Tibial artery (tissue), 4 donors: ENCODE measurements at regions not wholly inside any gene's neighbourhood (a gene's known extent, or its start where the extent isn't known, plus 50 kb on each side); places are given as distances from the start of the nearest gene placed in this dataset.

Experiments used
- DNase-seq, 2 donors: peaks; one replicate each; pipeline ENCODE4 v3.0.0-alpha.2; 2019
- H3K27ac ChIP-seq, 2 donors: fragments of 200-600 bp; sonication (generic) in 1 of 2; 1 replicate in 1 of 2; 2 replicates in 1 of 2; pipeline ENCODE4 v1.5.1; 2018 to 2019; ENCODE audit warnings: mild to moderate bottlenecking in 1 of 2
- H3K27me3 ChIP-seq, 2 donors: fragments of 200-600 bp; sonication (generic) in 1 of 2; one replicate each; pipeline versions ENCODE4 v1.5.1 to v1.6.0; 2016 to 2019
- H3K36me3 ChIP-seq, 3 donors: fragments of 200-600 bp; sonication (generic) in 2 of 3; one replicate each; pipeline ENCODE4 v1.5.1; 2016 to 2019; ENCODE audit warnings: mild to moderate bottlenecking in 2 of 3
- H3K4me1 ChIP-seq, 4 donors: fragments of 200-600 bp; sonication (generic) in 2 of 4; 1 replicate in 3 of 4; 2 replicates in 1 of 4; pipeline ENCODE4 v1.5.1; 2016 to 2019
- H3K4me3 ChIP-seq, 2 donors: fragments of 200-600 bp; sonication (generic) in 1 of 2; 1 replicate in 1 of 2; 2 replicates in 1 of 2; pipeline ENCODE4 v1.5.1; 2018 to 2019; ENCODE audit warnings: mild to moderate bottlenecking in 2 of 2
- H3K9me3 ChIP-seq, 3 donors: fragments of 200-600 bp; sonication (generic) in 1 of 3; one replicate each; pipeline ENCODE4 v1.5.1; 2016 to 2019
- CTCF ChIP-seq, 2 experiments: fragments of 200-600 bp in 1 of 2; fragments of 450-650 bp in 1 of 2; IDR thresholded peaks; one replicate each; pipeline ENCODE4 v1.5.1; 2017 to 2019; ENCODE audit warnings: antibody characterized with exemption in 2 of 2, mild to moderate bottlenecking in 1 of 2, moderate library complexity in 1 of 2
- intact Hi-C: fragments of 100-400 bp; cut with DNase I; formaldehyde crosslinking; loops from one replicate; pipeline ENCODE4 v1.15.0; 2023; ENCODE audit warnings: low total_unique reads

- H3K27ac ChIP-seq, result no peak overlapping the region
- DNase-seq, result no peak
- intact Hi-C loops, result no loop called here
Measured at GRCh38 chr20:60956194-60956593, 295.9 kb upstream of the CDH4 start.

GRCh38 chr20:60957621-60958020 is 294.4 kb upstream of the CDH4 start:
- Histone ChIP-seq H3K9me3 (no peaks in the 10 kb centered on the region), H3K4me1 (no peaks in the 10 kb centered on the region), H3K36me3 (no peaks in the 10 kb centered on the region), H3K4me3 (no peak overlapping the region), H3K27me3 (peaks cover 0 to 3% of the 10 kb centered on the region in 2 donors), H3K27ac (no peak overlapping the region)
- intact Hi-C loops, result no loop called here
- no peak for TF ChIP-seq CTCF (IDR thresholded peaks at IDR 0.05)
- DNase-seq, result no peak

More at GRCh38 chr20:60956194-60956593, 295.9 kb upstream of the CDH4 start:
- no peak for TF ChIP-seq CTCF (IDR thresholded peaks at IDR 0.05)
- no peaks in the 10 kb centered on the region for H3K36me3 ChIP-seq
- no peak overlapping the region for H3K4me3 ChIP-seq
- H3K27me3 ChIP-seq, result peaks cover 0 to 3% of the 10 kb centered on the region in 2 donors
- H3K9me3 ChIP-seq, result no peaks in the 10 kb centered on the region
- no peaks in the 10 kb centered on the region for H3K4me1 ChIP-seq

- H3K36me3 ChIP-seq, result no peaks in the 10 kb centered on the region
- no peaks in the 10 kb centered on the region for H3K9me3 ChIP-seq
- intact Hi-C loops, result no loop called here
- TF ChIP-seq CTCF (IDR thresholded peaks at IDR 0.05), result no peak
- H3K4me3 ChIP-seq, result no peak overlapping the region
- no peak for DNase-seq
- H3K27ac ChIP-seq, result no peak overlapping the region
- H3K4me1 ChIP-seq, result no peaks in the 10 kb centered on the region
- peaks cover 0 to 3% of the 10 kb centered on the region in 2 donors for H3K27me3 ChIP-seq
Measured at GRCh38 chr20:60959971-60960370, 292.1 kb upstream of the CDH4 start.

- no peak for TF ChIP-seq CTCF (IDR thresholded peaks at IDR 0.05)
- Histone ChIP-seq H3K4me1 (no peaks in the 10 kb centered on the region), H3K9me3 (no peaks in the 10 kb centered on the region), H3K27me3 (peaks cover 0 to 3% of the 10 kb centered on the region in 2 donors), H3K36me3 (no peaks in the 10 kb centered on the region), H3K4me3 (no peak overlapping the region), H3K27ac (no peak overlapping the region)
- intact Hi-C loops, result no loop called here
- DNase-seq, result no peak
Measured at GRCh38 chr20:60960500-60960899, 291.6 kb upstream of the CDH4 start.

GRCh38 chr20:60961551-60961950 is 290.5 kb upstream of the CDH4 start:
- peaks cover 0 to 3% of the 10 kb centered on the region in 2 donors for H3K27me3 ChIP-seq
- TF ChIP-seq CTCF (IDR thresholded peaks at IDR 0.05), result no peak
- H3K36me3 ChIP-seq, result no peaks in the 10 kb centered on the region
- no peak overlapping the region for H3K27ac ChIP-seq
- intact Hi-C loops, result no loop called here
- H3K4me3 ChIP-seq, result no peak overlapping the region
- DNase-seq, result no peak
- H3K4me1 ChIP-seq, result no peaks in the 10 kb centered on the region
- H3K9me3 ChIP-seq, result no peaks in the 10 kb centered on the region
